PC-9 (cell line): ENCODE measurements at regions not wholly inside any gene's neighbourhood (a gene's known extent, or its start where the extent isn't known, plus 50 kb on each side); places are given as distances from the start of the nearest gene placed in this dataset.
"Not testable (repeated sequence)": the region's sequence is repeated elsewhere in the genome, so short reads cannot be mapped to it uniquely, and the experiment has no call there.

Experiments
- BruUV-seq: library from RNA; stranded (reverse); fragments of 400-500 nt; replicated peaks from 2 replicates; lab custom pipeline; 2021; lab: Mats Ljungman, UMichigan
- CTCF ChIA-PET: fragments of 300-600 bp; sonication (Branson Sonifier 250); formaldehyde crosslinking; loops from one replicate; lab custom pipeline; 2022; ENCODE audit warnings: antibody characterized with exemption; lab: Charles Lee
- POLR2A ChIA-PET: fragments of 300-600 bp; sonication (Branson Sonifier 250); formaldehyde crosslinking; loops from one replicate; lab custom pipeline; 2022; ENCODE audit warnings: antibody characterized with exemption; ENCODE audit not compliant: unreplicated experiment; lab: Charles Lee
- DNase-seq, 2 experiments: peaks; one replicate each; pipeline versions ENCODE4 v3.0.0 to v3.0.0-alpha.2; 2015 to 2022; ENCODE audit warnings: mixed read lengths in 1 of 2
- H2AFZ ChIP-seq: fragments of 200-600 bp; sonication (generic); 2 replicates; pipeline ENCODE4 v1.8.1; 2017; ENCODE audit warnings: antibody characterized with exemption
- H3F3A ChIP-seq: fragments of 200-600 bp; sonication (generic); 2 replicates; pipeline ENCODE4 v1.8.1; 2017; ENCODE audit warnings: antibody characterized with exemption, mild to moderate bottlenecking, low read depth; ENCODE audit not compliant: insufficient read depth
- H3K27ac ChIP-seq: fragments of 200-600 bp; sonication (generic); 2 replicates; pipeline ENCODE4 v1.6.1; 2016; ENCODE audit warnings: mixed run types
- H3K27me3 ChIP-seq: fragments of 200-600 bp; sonication (generic); 2 replicates; pipeline ENCODE4 v1.6.1; 2016; ENCODE audit warnings: low read depth, mixed run types; ENCODE audit not compliant: insufficient read depth
- H3K36me3 ChIP-seq: fragments of 200-600 bp; sonication (generic); 2 replicates; pipeline ENCODE4 v1.6.1; 2016; ENCODE audit warnings: low read depth, mixed run types
- H3K4me1 ChIP-seq: fragments of 200-600 bp; sonication (generic); replicated peaks from 2 replicates; pipeline ENCODE4 v1.6.1; 2016; ENCODE audit warnings: mixed run types; ENCODE audit not compliant: insufficient read depth
- H3K4me2 ChIP-seq: fragments of 200-600 bp; sonication (generic); 2 replicates; pipeline ENCODE4 v1.6.1; 2017; ENCODE audit warnings: mixed run types
- H3K4me3 ChIP-seq: fragments of 200-600 bp; sonication (generic); 2 replicates; pipeline ENCODE4 v1.6.1; 2016; ENCODE audit warnings: mixed run types
- H3K79me2 ChIP-seq: fragments of 200-600 bp; sonication (generic); 2 replicates; pipeline ENCODE4 v1.6.1; 2017; ENCODE audit warnings: low read depth, mixed run types
- H3K9me2 ChIP-seq: fragments of 200-600 bp; sonication (generic); 2 replicates; pipeline ENCODE4 v1.8.1; 2017; ENCODE audit warnings: mild to moderate bottlenecking; ENCODE audit not compliant: insufficient read depth
- H3K9me3 ChIP-seq: fragments of 200-600 bp; sonication (generic); 2 replicates; pipeline ENCODE4 v1.8.1; 2016; ENCODE audit warnings: low read depth; ENCODE audit not compliant: insufficient read depth
- H4K20me1 ChIP-seq: fragments of 200-600 bp; sonication (generic); 2 replicates; pipeline ENCODE4 v1.8.1; 2017; ENCODE audit not compliant: insufficient read depth
- CTCF ChIP-seq: fragments of 200-600 bp; sonication (generic); conservative IDR thresholded peaks from 2 replicates; pipeline ENCODE4 v1.6.1; 2017; ENCODE audit warnings: mixed run types, antibody characterized with exemption, mild to moderate bottlenecking, moderate library complexity
- EZH2 ChIP-seq: fragments of 200-600 bp; sonication (generic); IDR thresholded peaks from 2 replicates; pipeline ENCODE4 v1.8.0; 2017; ENCODE audit warnings: antibody characterized with exemption, low read depth
- intact Hi-C: fragments of 100-400 bp; cut with micrococcal nuclease; formaldehyde crosslinking; loops from one replicate; pipeline ENCODE4 v1.10.0; 2022; ENCODE audit not compliant: unreplicated experiment

GRCh38 chr12:108423486-108423885 lies 84.4 kb upstream of the CMKLR1 start:
- Histone ChIP-seq H3K9me2 (no peaks in the 10 kb centered on the region), H3K4me2 (no peak overlapping the region), H3K27ac (no peak overlapping the region), H4K20me1 (no peaks in the 10 kb centered on the region), H3K27me3 (peaks cover 29% of the 10 kb centered on the region), H3K36me3 (no peaks in the 10 kb centered on the region), H3K4me3 (no peak overlapping the region), H3F3A (no peaks in the 10 kb centered on the region), H3K9me3 (no peaks in the 10 kb centered on the region), H3K79me2 (no peaks in the 10 kb centered on the region), H2AFZ (no peak overlapping the region), H3K4me1 (no peaks in the 10 kb centered on the region)
- DNase-seq = no peak
- no TSS peak for BruUV-seq
- POLR2A ChIA-PET = no interaction called here
- TF ChIP-seq CTCF (no peak), EZH2 (no peak)
- intact Hi-C loops = no loop called here
- CTCF ChIA-PET = no interaction called here

GRCh38 chr12:108421082-108421481 lies 82.0 kb upstream of the CMKLR1 start:
- H3K4me3 ChIP-seq, H3F3A ChIP-seq, BruUV-seq, DNase-seq, H3K9me3 ChIP-seq, H3K4me1 ChIP-seq, H2AFZ ChIP-seq, H4K20me1 ChIP-seq, intact Hi-C loops, H3K36me3 ChIP-seq, H3K27ac ChIP-seq, CTCF ChIA-PET, H3K9me2 ChIP-seq, POLR2A ChIA-PET, H3K79me2 ChIP-seq, H3K4me2 ChIP-seq, H3K27me3 ChIP-seq: not testable (repeated sequence)

GRCh38 chr12:108420421-108420820 lies 81.3 kb upstream of the CMKLR1 start:
- H3K9me3 ChIP-seq, CTCF ChIA-PET, H3K4me1 ChIP-seq, BruUV-seq, H3K36me3 ChIP-seq, DNase-seq, H3K4me3 ChIP-seq, H3F3A ChIP-seq, H2AFZ ChIP-seq, H3K9me2 ChIP-seq, H4K20me1 ChIP-seq, H3K27me3 ChIP-seq, H3K27ac ChIP-seq, H3K79me2 ChIP-seq, intact Hi-C loops, H3K4me2 ChIP-seq, POLR2A ChIA-PET: not testable (repeated sequence)

GRCh38 chr12:108419949-108420348 lies 80.8 kb upstream of the CMKLR1 start:
- Histone ChIP-seq H3K36me3 (no peaks in the 10 kb centered on the region), H2AFZ (0 out of 2 replicates have a peak overlapping the region, but pooled peaks have one; percentile 21), H3K4me2 (no peak overlapping the region), H3K27ac (no peak overlapping the region), H3K4me3 (no peak overlapping the region), H3K79me2 (no peaks in the 10 kb centered on the region), H4K20me1 (no peaks in the 10 kb centered on the region), H3K9me2 (no peaks in the 10 kb centered on the region), H3F3A (no peaks in the 10 kb centered on the region), H3K27me3 (peaks cover 11% of the 10 kb centered on the region), H3K4me1 (no peaks in the 10 kb centered on the region), H3K9me3 (no peaks in the 10 kb centered on the region)
- TF ChIP-seq CTCF (no peak), EZH2 (no peak)
- CTCF ChIA-PET = no interaction called here
- intact Hi-C loops = no loop called here
- no peak for DNase-seq
- no TSS peak for BruUV-seq
- POLR2A ChIA-PET = no interaction called here
